ENCODE measurements at regions not wholly inside any gene's neighbourhood (a gene's known extent, or its start where the extent isn't known, plus 50 kb on each side); places are given as distances from the start of the nearest gene placed in this dataset.

- Histone ChIP-seq H3K27me3 (ENCODE audit: control insufficient read depth in 3 of 3, insufficient read depth in 3 of 3, low read depth in 1 of 3, low read length in 3 of 3) (no peaks in the 10 kb centered on the region), H3K4me3 (ENCODE audit: low read length in 2 of 2) (no peak overlapping the region), H3K18ac (ENCODE audit: low read length) (no peak overlapping the region), H3K36me3 (replicated peaks in 1 of 2; ENCODE audit: control insufficient read depth in 2 of 2, insufficient read depth in 2 of 2, low read length in 2 of 2) (no peaks in the 10 kb centered on the region), H4K91ac (ENCODE audit: low read depth, low read length, poor library complexity) (no peak overlapping the region), H3K4me1 (ENCODE audit: control insufficient read depth in 2 of 2, insufficient read depth in 1 of 2, low read depth in 1 of 2, low read length in 2 of 2) (no peaks in the 10 kb centered on the region), H2AK5ac (ENCODE audit: low read depth, low read length) (no peak overlapping the region), H2BK120ac (ENCODE audit: low read depth, low read length) (no peak overlapping the region), H3K14ac (ENCODE audit: low read length) (no peak overlapping the region), H3K9ac (ENCODE audit: low read depth, low read length, poor library complexity) (no peak overlapping the region), H3K79me1 (ENCODE audit: low read depth, low read length) (no peaks in the 10 kb centered on the region), H3K23ac (ENCODE audit: low read depth, low read length, poor library complexity) (no peak overlapping the region), H4K8ac (ENCODE audit: low read depth, low read length) (no peak overlapping the region), H3K27ac (replicated peaks; ENCODE audit: low read length) (no peak overlapping the region), H2AFZ (ENCODE audit: low read length) (no peak overlapping the region), H2BK12ac (ENCODE audit: low read length) (no peak overlapping the region), H2BK5ac (ENCODE audit: low read length) (no peak overlapping the region), H2BK15ac (ENCODE audit: low read length) (no peak overlapping the region), H3K4me2 (ENCODE audit: insufficient read depth, low read length, poor library complexity, severe bottlenecking) (no peak overlapping the region), H3K4ac (ENCODE audit: low read length) (no peak overlapping the region), H3K9me3 (replicated peaks in 1 of 2; ENCODE audit: control insufficient read depth in 2 of 2, insufficient read depth in 1 of 2, low read depth in 1 of 2, low read length in 2 of 2) (peaks cover 0 to 8% of the 10 kb centered on the region in 2 donors)
- WGBS, 2 donors (ENCODE audit: extremely low coverage in 2 of 2, insufficient read length in 2 of 2, insufficient replicate concordance in 1 of 2), result no CpG with 5 or more reads among the region's 1 CpG
- no peak for DNase-seq (ENCODE audit: low spot score)
Observed at GRCh38 chr9:26191711-26192110, 513.5 kb upstream of the TUSC1 start.

GRCh38 chr9:26181836-26182235 is 503.6 kb upstream of the TUSC1 start:
- Histone ChIP-seq H2AFZ (ENCODE audit: low read length) (no peak overlapping the region), H3K27ac (replicated peaks; ENCODE audit: low read length) (no peak overlapping the region), H4K91ac (ENCODE audit: low read depth, low read length, poor library complexity) (no peak overlapping the region), H3K4me1 (ENCODE audit: control insufficient read depth in 2 of 2, insufficient read depth in 1 of 2, low read depth in 1 of 2, low read length in 2 of 2) (no peaks in the 10 kb centered on the region), H2AK5ac (ENCODE audit: low read depth, low read length) (no peak overlapping the region), H3K18ac (ENCODE audit: low read length) (no peak overlapping the region), H3K9me3 (replicated peaks in 1 of 2; ENCODE audit: control insufficient read depth in 2 of 2, insufficient read depth in 1 of 2, low read depth in 1 of 2, low read length in 2 of 2) (no peaks in the 10 kb centered on the region), H3K79me1 (ENCODE audit: low read depth, low read length) (no peaks in the 10 kb centered on the region), H2BK120ac (ENCODE audit: low read depth, low read length) (no peak overlapping the region), H3K4me3 (ENCODE audit: low read length in 2 of 2) (no peak overlapping the region), H3K4ac (ENCODE audit: low read length) (no peak overlapping the region), H3K4me2 (ENCODE audit: insufficient read depth, low read length, poor library complexity, severe bottlenecking) (no peak overlapping the region), H3K14ac (ENCODE audit: low read length) (no peak overlapping the region), H3K9ac (ENCODE audit: low read depth, low read length, poor library complexity) (no peak overlapping the region), H2BK15ac (ENCODE audit: low read length) (no peak overlapping the region), H3K27me3 (ENCODE audit: control insufficient read depth in 3 of 3, insufficient read depth in 3 of 3, low read depth in 1 of 3, low read length in 3 of 3) (no peaks in the 10 kb centered on the region), H2BK12ac (ENCODE audit: low read length) (no peak overlapping the region), H4K8ac (ENCODE audit: low read depth, low read length) (no peak overlapping the region), H2BK5ac (ENCODE audit: low read length) (no peak overlapping the region), H3K23ac (ENCODE audit: low read depth, low read length, poor library complexity) (no peak overlapping the region), H3K36me3 (replicated peaks in 1 of 2; ENCODE audit: control insufficient read depth in 2 of 2, insufficient read depth in 2 of 2, low read length in 2 of 2) (no peaks in the 10 kb centered on the region)
- no CpG with 5 or more reads among the region's 2 CpGs for WGBS, 2 donors (ENCODE audit: extremely low coverage in 2 of 2, insufficient read length in 2 of 2, insufficient replicate concordance in 1 of 2)
- no peak for DNase-seq (ENCODE audit: low spot score)

GRCh38 chr9:26176628-26177027 is 498.4 kb upstream of the TUSC1 start:
- Histone ChIP-seq H3K23ac (ENCODE audit: low read depth, low read length, poor library complexity) (no peak overlapping the region), H4K8ac (ENCODE audit: low read depth, low read length) (no peak overlapping the region), H3K4me3 (ENCODE audit: low read length in 2 of 2) (no peak overlapping the region), H2BK120ac (ENCODE audit: low read depth, low read length) (no peak overlapping the region), H3K9ac (ENCODE audit: low read depth, low read length, poor library complexity) (no peak overlapping the region), H3K14ac (ENCODE audit: low read length) (no peak overlapping the region), H3K4ac (ENCODE audit: low read length) (no peak overlapping the region), H3K9me3 (replicated peaks in 1 of 2; ENCODE audit: control insufficient read depth in 2 of 2, insufficient read depth in 1 of 2, low read depth in 1 of 2, low read length in 2 of 2) (no peaks in the 10 kb centered on the region), H3K79me1 (ENCODE audit: low read depth, low read length) (no peaks in the 10 kb centered on the region), H3K27ac (replicated peaks; ENCODE audit: low read length) (no peak overlapping the region), H3K18ac (ENCODE audit: low read length) (no peak overlapping the region), H3K36me3 (replicated peaks in 1 of 2; ENCODE audit: control insufficient read depth in 2 of 2, insufficient read depth in 2 of 2, low read length in 2 of 2) (no peaks in the 10 kb centered on the region), H3K27me3 (ENCODE audit: control insufficient read depth in 3 of 3, insufficient read depth in 3 of 3, low read depth in 1 of 3, low read length in 3 of 3) (no peaks in the 10 kb centered on the region), H2BK15ac (ENCODE audit: low read length) (no peak overlapping the region), H2AK5ac (ENCODE audit: low read depth, low read length) (no peak overlapping the region), H2AFZ (ENCODE audit: low read length) (no peak overlapping the region), H4K91ac (ENCODE audit: low read depth, low read length, poor library complexity) (no peak overlapping the region), H2BK5ac (ENCODE audit: low read length) (no peak overlapping the region), H2BK12ac (ENCODE audit: low read length) (no peak overlapping the region), H3K4me2 (ENCODE audit: insufficient read depth, low read length, poor library complexity, severe bottlenecking) (no peak overlapping the region), H3K4me1 (ENCODE audit: control insufficient read depth in 2 of 2, insufficient read depth in 1 of 2, low read depth in 1 of 2, low read length in 2 of 2) (no peaks in the 10 kb centered on the region)
- DNase-seq (ENCODE audit: low spot score), result no peak
- WGBS, 2 donors (ENCODE audit: extremely low coverage in 2 of 2, insufficient read length in 2 of 2, insufficient replicate concordance in 1 of 2), result no CpG with 5 or more reads among the region's 1 CpG

- Histone ChIP-seq H3K4me1 (ENCODE audit: control insufficient read depth in 2 of 2, insufficient read depth in 1 of 2, low read depth in 1 of 2, low read length in 2 of 2) (no peaks in the 10 kb centered on the region), H3K9ac (ENCODE audit: low read depth, low read length, poor library complexity) (no peak overlapping the region), H3K36me3 (replicated peaks in 1 of 2; ENCODE audit: control insufficient read depth in 2 of 2, insufficient read depth in 2 of 2, low read length in 2 of 2) (no peaks in the 10 kb centered on the region), H3K79me1 (ENCODE audit: low read depth, low read length) (no peaks in the 10 kb centered on the region), H3K14ac (ENCODE audit: low read length) (no peak overlapping the region), H3K4me3 (ENCODE audit: low read length in 2 of 2) (no peak overlapping the region), H3K27me3 (ENCODE audit: control insufficient read depth in 3 of 3, insufficient read depth in 3 of 3, low read depth in 1 of 3, low read length in 3 of 3) (no peaks in the 10 kb centered on the region), H2BK15ac (ENCODE audit: low read length) (no peak overlapping the region), H2BK12ac (ENCODE audit: low read length) (no peak overlapping the region), H4K8ac (ENCODE audit: low read depth, low read length) (no peak overlapping the region), H2AK5ac (ENCODE audit: low read depth, low read length) (no peak overlapping the region), H2BK120ac (ENCODE audit: low read depth, low read length) (no peak overlapping the region), H3K4me2 (ENCODE audit: insufficient read depth, low read length, poor library complexity, severe bottlenecking) (no peak overlapping the region), H3K4ac (ENCODE audit: low read length) (no peak overlapping the region), H4K91ac (ENCODE audit: low read depth, low read length, poor library complexity) (no peak overlapping the region), H3K23ac (ENCODE audit: low read depth, low read length, poor library complexity) (no peak overlapping the region), H2AFZ (ENCODE audit: low read length) (no peak overlapping the region), H3K27ac (replicated peaks; ENCODE audit: low read length) (no peak overlapping the region), H2BK5ac (ENCODE audit: low read length) (no peak overlapping the region), H3K18ac (ENCODE audit: low read length) (no peak overlapping the region), H3K9me3 (replicated peaks in 1 of 2; ENCODE audit: control insufficient read depth in 2 of 2, insufficient read depth in 1 of 2, low read depth in 1 of 2, low read length in 2 of 2) (no peaks in the 10 kb centered on the region)
- no peak for DNase-seq (ENCODE audit: low spot score)
- no CpG with 5 or more reads among the region's 1 CpG for WGBS, 2 donors (ENCODE audit: extremely low coverage in 2 of 2, insufficient read length in 2 of 2, insufficient replicate concordance in 1 of 2)
Observed at GRCh38 chr9:26175264-26175663, 497.0 kb upstream of the TUSC1 start.

Data from neuronal stem cell (in vitro differentiated cells).